Uterus (tissue), 3 donors: ENCODE measurements at regions not wholly inside any gene's neighbourhood (a gene's known extent, or its start where the extent isn't known, plus 50 kb on each side); places are given as distances from the start of the nearest gene placed in this dataset.

Experiments used
- DNase-seq, 2 donors: peaks; one replicate each; pipeline ENCODE4 v3.0.0-alpha.2; 2019 to 2020
- H3K27ac ChIP-seq, 2 donors: fragments of 200-600 bp; sonication (generic); 1 replicate in 1 of 2; 2 replicates in 1 of 2; pipeline ENCODE4 v1.5.1; 2016 to 2018
- H3K27me3 ChIP-seq, 2 donors: fragments of 200-600 bp; sonication (generic); one replicate each; pipeline ENCODE4 v1.5.1; 2018 to 2019; ENCODE audit warnings: control low read depth in 1 of 2
- H3K36me3 ChIP-seq, 2 donors: fragments of 200-600 bp; sonication (generic); one replicate each; pipeline ENCODE4 v1.5.1; 2019; ENCODE audit warnings: control low read depth in 1 of 2
- H3K4me1 ChIP-seq, 2 donors: fragments of 200-600 bp; sonication (generic); one replicate each; pipeline ENCODE4 v1.5.1; 2018 to 2019; ENCODE audit warnings: control low read depth in 1 of 2
- H3K4me3 ChIP-seq, 2 donors: fragments of 200-600 bp; sonication (generic); 1 replicate in 1 of 2; 2 replicates in 1 of 2; pipeline ENCODE4 v1.5.1; 2018 to 2019; ENCODE audit warnings: mild to moderate bottlenecking in 1 of 2
- H3K9me3 ChIP-seq, 2 donors: fragments of 200-600 bp; sonication (generic); one replicate each; pipeline ENCODE4 v1.5.1; 2019; ENCODE audit warnings: control low read depth in 1 of 2
- CTCF ChIP-seq, 4 experiments: fragments of 200-600 bp in 2 of 4; fragments of 450-650 bp in 2 of 4; sonication (generic) in 2 of 4; IDR thresholded peaks; one replicate each; pipeline ENCODE4 v1.5.1; 2016 to 2019; ENCODE audit warnings: antibody characterized with exemption in 4 of 4, mild to moderate bottlenecking in 2 of 4, moderate library complexity in 1 of 4
- POLR2A ChIP-seq, 2 donors: fragments of 450-650 bp; IDR thresholded peaks; one replicate each; pipeline ENCODE4 v1.6.1; 2016; ENCODE audit warnings: antibody characterized with exemption in 2 of 2, mild to moderate bottlenecking in 1 of 2, moderate library complexity in 1 of 2
- intact Hi-C: fragments of 100-400 bp; cut with DNase I; formaldehyde crosslinking; loops from one replicate; pipeline ENCODE4 v1.15.1; 2023; ENCODE audit warnings: low total_unique reads
- donor health status: DM: yes; HTN: yes; CAD: no.

- H3K36me3 ChIP-seq = no peaks in the 10 kb centered on the region
- no peak overlapping the region for H3K27ac ChIP-seq
- no peaks in the 10 kb centered on the region for H3K4me1 ChIP-seq
- DNase-seq = no peak
- TF ChIP-seq POLR2A (IDR thresholded peaks at IDR 0.05) (no peak), CTCF (IDR thresholded peaks at IDR 0.05) (no peak)
- intact Hi-C loops = no loop called here
- no peak overlapping the region for H3K4me3 ChIP-seq
- no peaks in the 10 kb centered on the region for H3K27me3 ChIP-seq
- H3K9me3 ChIP-seq = no peaks in the 10 kb centered on the region
Observed at GRCh38 chr2:16198166-16198912, 258.0 kb downstream of the MYCN start.

- no peak for TF ChIP-seq CTCF (IDR thresholded peaks at IDR 0.05)
- no peak for TF ChIP-seq POLR2A (IDR thresholded peaks at IDR 0.05)
- intact Hi-C loops = no loop called here
- Histone ChIP-seq H3K27me3 (no peaks in the 10 kb centered on the region), H3K4me1 (no peaks in the 10 kb centered on the region), H3K36me3 (no peaks in the 10 kb centered on the region), H3K4me3 (no peak overlapping the region), H3K27ac (no peak overlapping the region), H3K9me3 (no peaks in the 10 kb centered on the region)
- no peak for DNase-seq
Observed at GRCh38 chr2:16197504-16198147, 257.3 kb downstream of the MYCN start.

- no peaks in the 10 kb centered on the region for H3K4me1 ChIP-seq
- intact Hi-C loops = no loop called here
- no peak overlapping the region for H3K27ac ChIP-seq
- no peaks in the 10 kb centered on the region for H3K27me3 ChIP-seq
- H3K36me3 ChIP-seq = no peaks in the 10 kb centered on the region
- H3K4me3 ChIP-seq = no peak overlapping the region
- TF ChIP-seq CTCF (IDR thresholded peaks at IDR 0.05) (no peak), POLR2A (IDR thresholded peaks at IDR 0.05) (no peak)
- H3K9me3 ChIP-seq = no peaks in the 10 kb centered on the region
- DNase-seq = no peak
Observed at GRCh38 chr2:16196687-16197503, 256.5 kb downstream of the MYCN start.

GRCh38 chr2:16195681-16196070, 255.3 kb downstream of the MYCN start:
- H3K27me3 ChIP-seq = no peaks in the 10 kb centered on the region
- intact Hi-C loops = no loop called here
- H3K27ac ChIP-seq = no peak overlapping the region
- no peak for TF ChIP-seq POLR2A (IDR thresholded peaks at IDR 0.05)
- TF ChIP-seq CTCF (IDR thresholded peaks at IDR 0.05) = no peak
- H3K4me3 ChIP-seq = no peak overlapping the region
- H3K4me1 ChIP-seq = no peaks in the 10 kb centered on the region
- no peaks in the 10 kb centered on the region for H3K9me3 ChIP-seq
- H3K36me3 ChIP-seq = no peaks in the 10 kb centered on the region
- no peak for DNase-seq
